NCI-H510A (cell line): ENCODE measurements at regions not wholly inside any gene's neighbourhood (a gene's known extent, or its start where the extent isn't known, plus 50 kb on each side); places are given as distances from the start of the nearest gene placed in this dataset.

Source experiments
- DNase-seq: peaks from one replicate; lab custom pipeline; 2025; lab: John Stamatoyannopoulos, UW

DNA sequence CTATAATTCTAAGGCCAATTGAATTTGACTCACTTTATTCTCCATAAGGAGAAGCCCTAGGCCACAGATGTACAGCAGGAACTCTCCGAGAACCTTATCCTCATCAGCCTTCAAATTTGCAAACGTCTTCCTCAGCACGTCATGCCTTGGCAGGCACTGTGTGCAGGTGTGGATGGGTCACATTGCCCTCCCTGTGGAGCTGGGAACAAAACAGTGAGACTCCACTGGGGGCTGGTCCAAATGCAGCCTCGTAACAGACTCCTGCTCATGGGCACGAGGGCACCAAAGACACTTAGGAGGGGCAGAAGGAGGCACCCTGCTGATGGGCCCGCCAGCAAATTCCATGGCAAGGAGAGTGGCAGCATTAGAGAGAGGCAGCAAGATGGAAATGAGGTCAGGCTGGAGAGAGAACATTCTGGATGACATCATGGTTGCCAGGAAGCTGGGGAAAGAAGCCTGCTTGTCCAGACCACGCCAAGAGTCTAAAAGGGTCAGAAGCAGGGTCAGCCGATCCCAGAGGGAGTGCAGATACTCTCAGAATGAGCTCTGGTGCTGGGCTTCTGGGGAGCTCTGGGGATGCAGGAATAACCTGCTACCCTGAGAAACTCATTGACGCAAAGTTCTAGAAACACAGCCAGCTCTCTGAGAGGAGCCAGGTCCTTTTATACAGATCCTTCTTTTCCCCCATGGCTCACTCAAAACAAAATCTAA is 242.2 kb downstream of the B3GLCT start:
- DNase-seq = no peak

GRCh38 chr13:31442571-31442970 is 242.8 kb downstream of the B3GLCT start:
- DNase-seq = no peak

DNA sequence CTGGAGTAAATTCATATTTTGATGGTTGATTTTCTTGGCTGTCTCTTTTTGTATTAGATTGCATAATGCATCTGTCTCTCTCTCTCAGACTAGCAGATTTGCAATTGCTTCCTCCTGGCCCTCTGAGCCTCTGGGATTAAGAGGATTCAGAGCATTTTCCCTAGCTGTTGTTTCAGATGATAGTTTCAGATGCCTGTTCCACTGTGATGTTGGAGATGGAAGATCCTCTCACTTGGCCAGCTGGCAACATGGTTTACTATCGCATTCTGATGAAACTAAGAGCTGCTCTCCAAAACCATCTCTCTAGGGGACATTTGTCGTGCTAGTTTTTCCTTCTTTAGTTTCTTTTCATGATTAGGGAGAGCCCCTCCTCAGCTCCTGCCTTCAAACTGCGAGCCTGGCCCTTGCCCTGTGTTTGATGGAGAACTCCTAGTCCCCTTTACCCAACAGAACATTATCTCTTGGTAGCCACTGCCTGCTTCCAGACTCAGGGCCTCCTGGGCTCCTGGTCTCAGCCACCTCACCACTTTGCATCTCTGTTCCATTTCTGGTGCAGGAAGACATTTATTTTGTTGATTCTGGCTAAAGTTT is 244.6 kb downstream of the B3GLCT start:
- DNase-seq = no peak

DNA sequence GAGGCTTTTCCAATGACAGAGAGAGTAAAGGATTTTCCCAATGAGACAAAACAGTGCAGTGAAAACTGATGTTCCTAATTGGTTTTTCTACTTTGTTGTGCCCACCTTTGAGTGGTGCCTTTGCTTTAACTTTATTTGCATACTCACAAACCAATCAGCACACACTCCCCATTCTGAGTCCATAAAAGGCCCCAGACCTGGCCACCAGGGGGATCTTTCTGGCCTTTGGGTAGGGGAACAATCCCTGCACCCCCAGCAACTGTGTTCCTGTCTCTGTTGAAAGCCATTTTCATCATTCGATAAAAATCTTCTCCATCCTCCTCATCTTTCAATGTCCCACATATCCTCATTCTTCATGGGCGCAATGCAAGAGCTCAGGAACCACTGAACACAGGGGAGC is 252.8 kb downstream of the B3GLCT start:
- DNase-seq = no peak

GRCh38 chr13:31455581-31455980 is 255.8 kb downstream of the B3GLCT start:
- no peak for DNase-seq

DNA sequence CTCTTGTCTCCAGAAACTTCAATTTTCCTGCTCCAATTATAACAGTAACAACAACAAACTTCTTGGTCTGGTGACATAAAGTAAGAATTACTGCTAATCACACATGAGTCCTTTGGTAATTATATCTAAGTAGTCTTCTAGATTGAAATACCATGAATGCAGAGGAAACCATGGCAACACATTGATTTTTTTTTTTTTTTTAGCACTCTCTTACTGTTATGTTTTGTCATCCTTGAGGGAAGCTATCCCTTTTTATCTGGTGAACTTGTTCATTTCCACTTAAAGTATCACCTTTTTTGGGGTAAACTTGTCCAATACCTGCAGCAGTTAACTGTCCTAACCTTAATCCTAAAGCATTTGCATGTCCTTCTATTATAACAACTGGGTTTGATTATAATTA is 256.3 kb downstream of the B3GLCT start:
- no peak for DNase-seq

- no peak for DNase-seq
These were observed 260.3 kb downstream of the B3GLCT start for GRCh38 chr13:31460061-31460460.

DNA sequence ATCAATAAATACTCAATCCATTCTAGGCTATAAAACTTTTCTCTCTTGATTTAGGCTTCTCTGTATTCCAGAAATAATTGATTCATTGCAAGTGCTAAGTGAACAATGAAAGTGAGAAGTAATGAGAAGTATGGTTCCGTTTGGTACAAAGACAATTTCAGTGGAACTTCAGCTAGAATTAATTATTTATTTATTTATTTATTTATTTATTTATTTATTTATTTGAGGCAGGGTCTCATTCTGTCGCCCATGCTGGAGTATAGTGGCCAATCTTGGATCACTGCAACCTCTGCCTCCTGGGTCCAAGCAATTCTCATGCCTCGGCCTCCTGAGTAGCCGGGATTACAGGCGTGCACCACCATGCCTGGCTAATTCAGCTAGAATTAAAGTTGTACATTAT is 262.1 kb downstream of the B3GLCT start:
- no peak for DNase-seq

GRCh38 chr13:31462766-31463165 is 263.0 kb downstream of the B3GLCT start:
- DNase-seq = no peak

- DNase-seq = no peak
These were observed 268.5 kb downstream of the B3GLCT start for GRCh38 chr13:31468114-31468902.

GRCh38 chr13:31469377-31469776 is 269.6 kb downstream of the B3GLCT start:
- DNase-seq = no peak

DNA sequence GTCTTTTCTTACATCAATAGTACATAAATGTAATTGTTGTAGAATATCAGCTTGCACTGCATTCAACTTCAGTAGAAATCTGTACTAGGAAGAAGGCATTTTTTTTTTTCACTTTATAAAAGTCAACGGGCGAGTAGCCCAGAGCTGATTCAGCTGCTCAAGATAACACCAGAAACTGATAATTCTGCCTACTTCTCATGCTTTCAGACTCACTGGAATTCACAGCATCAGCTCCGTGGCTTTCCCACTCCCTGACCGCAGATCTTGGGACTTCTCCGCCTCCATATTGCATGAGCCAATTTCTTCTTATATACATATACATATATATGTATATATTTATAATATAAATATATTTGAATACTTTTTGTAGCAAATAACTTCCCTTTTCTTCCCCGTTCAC is 263.1 kb upstream of the RXFP2 start:
- no peak for DNase-seq

GRCh38 chr13:31476753-31477152 is 262.6 kb upstream of the RXFP2 start:
- no peak for DNase-seq

DNA sequence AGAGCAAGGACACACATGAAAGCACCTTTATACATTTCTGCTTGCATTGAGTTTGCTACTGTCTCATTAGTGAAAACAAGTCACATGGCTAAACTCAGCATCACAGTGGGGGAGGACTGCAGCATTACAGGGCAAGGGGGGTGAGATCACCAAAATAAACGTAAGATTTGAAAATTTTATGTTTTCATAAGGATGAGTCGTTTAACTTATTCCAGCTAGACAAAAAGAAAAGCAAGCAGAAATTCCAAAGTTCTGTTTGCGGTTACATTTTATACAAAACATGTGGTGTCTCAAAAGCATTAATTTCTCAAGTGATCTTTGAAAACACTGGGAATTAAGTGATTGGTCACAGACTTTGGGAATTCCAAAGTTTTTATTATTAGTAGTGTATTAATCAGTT is 261.4 kb upstream of the RXFP2 start:
- no peak for DNase-seq

DNA sequence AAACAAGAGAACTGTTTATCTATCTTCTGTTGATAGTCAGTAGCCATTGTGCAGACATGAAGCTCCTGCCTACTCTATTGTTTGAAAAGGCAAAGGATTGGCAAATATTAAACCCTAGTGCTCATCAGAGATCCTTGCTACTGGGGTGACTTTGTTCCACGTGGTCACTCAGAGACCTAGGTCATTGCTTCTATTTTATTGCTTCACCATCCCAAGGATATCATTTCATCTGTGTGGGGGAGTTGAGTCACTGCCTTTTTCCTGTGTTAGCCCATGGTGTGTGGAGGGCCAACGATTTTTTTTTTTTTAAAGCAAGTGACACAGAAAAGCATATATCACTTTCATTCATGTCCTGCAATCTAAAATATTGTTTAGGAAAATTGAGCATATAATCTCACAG is 254.1 kb upstream of the RXFP2 start:
- no peak for DNase-seq

- no peak for DNase-seq
These were observed 253.7 kb upstream of the RXFP2 start for GRCh38 chr13:31485651-31486051.

GRCh38 chr13:31495336-31495735 is 244.0 kb upstream of the RXFP2 start:
- no peak for DNase-seq

GRCh38 chr13:31499274-31499673 is 240.1 kb upstream of the RXFP2 start:
- DNase-seq = no peak

GRCh38 chr13:31503626-31504025 is 235.7 kb upstream of the RXFP2 start:
- DNase-seq = no peak

- no peak for DNase-seq
These were observed 234.4 kb upstream of the RXFP2 start for GRCh38 chr13:31504918-31505317.

- no peak for DNase-seq
These were observed 227.0 kb upstream of the RXFP2 start for GRCh38 chr13:31512331-31512730.

GRCh38 chr13:31514932-31515331 is 224.4 kb upstream of the RXFP2 start:
- no peak for DNase-seq

GRCh38 chr13:31515427-31515826 is 223.9 kb upstream of the RXFP2 start:
- no peak for DNase-seq
